ENCODE measurements at regions not wholly inside any gene's neighbourhood (a gene's known extent, or its start where the extent isn't known, plus 50 kb on each side); places are given as distances from the start of the nearest gene placed in this dataset.

GRCh38 chr9:129342591-129343423 lies 164.7 kb upstream of the IER5L start:
- Histone ChIP-seq H3K27me3 (ENCODE audit: control insufficient read depth, insufficient read depth, low read length) (no peaks in the 10 kb centered on the region), H3K9me3 (ENCODE audit: control insufficient read depth, insufficient read depth, low read length) (no peaks in the 10 kb centered on the region), H3K36me3 (ENCODE audit: control insufficient read depth, insufficient read depth, low read length) (no peaks in the 10 kb centered on the region), H3K4me3 (ENCODE audit: low read length) (no peak overlapping the region), H3K27ac (ENCODE audit: low read length) (no peak overlapping the region), H3K4me1 (ENCODE audit: control insufficient read depth, insufficient read depth, low read length) (peaks cover 5% of the 10 kb centered on the region)
- no peak for TF ChIP-seq CTCF (IDR thresholded peaks at IDR 0.05)
- DNase-seq (no peak), ATAC-seq (no peak)
- H3K4me3 Mint-ChIP-seq = no peak overlapping the region
- H3K4me1 Mint-ChIP-seq = no peaks in the 10 kb centered on the region
- H3K36me3 Mint-ChIP-seq = no peaks in the 10 kb centered on the region
- H3K9me3 Mint-ChIP-seq = no peaks in the 10 kb centered on the region
- intact Hi-C loops (cut with micrococcal nuclease) = no loop called here
- H3K27ac Mint-ChIP-seq = no peak overlapping the region
- H3K27me3 Mint-ChIP-seq (ENCODE audit: low read depth in 2 of 2) = peaks cover 0 to 7% of the 10 kb centered on the region in 2 donors
- WGBS (ENCODE audit: insufficient coverage) = 90% methylated on average over 16 of the region's 16 CpGs

- no peak for ATAC-seq
- Histone ChIP-seq H3K27ac (ENCODE audit: low read length) (no peak overlapping the region), H3K4me3 (ENCODE audit: low read length) (no peak overlapping the region), H3K4me1 (ENCODE audit: control insufficient read depth, insufficient read depth, low read length) (peaks cover 10% of the 10 kb centered on the region), H3K27me3 (ENCODE audit: control insufficient read depth, insufficient read depth, low read length) (peaks cover 4% of the 10 kb centered on the region), H3K36me3 (ENCODE audit: control insufficient read depth, insufficient read depth, low read length) (no peaks in the 10 kb centered on the region), H3K9me3 (ENCODE audit: control insufficient read depth, insufficient read depth, low read length) (no peaks in the 10 kb centered on the region)
- intact Hi-C loops (cut with micrococcal nuclease) = no loop called here
- Mint-ChIP-seq H3K9me3 (no peaks in the 10 kb centered on the region), H3K27me3 (ENCODE audit: low read depth in 2 of 2) (peaks cover 0 to 10% of the 10 kb centered on the region in 2 donors), H3K27ac (no peak overlapping the region), H3K36me3 (no peaks in the 10 kb centered on the region), H3K4me1 (peaks cover 0 to under 1% of the 10 kb centered on the region in 2 donors), H3K4me3 (no peak overlapping the region)
- TF ChIP-seq CTCF (IDR thresholded peaks at IDR 0.05) = no peak
- WGBS (ENCODE audit: insufficient coverage) = 93% methylated on average over 8 of the region's 8 CpGs
- no peak for DNase-seq
Observed at GRCh38 chr9:129341987-129342348, 163.9 kb upstream of the IER5L start.

GRCh38 chr9:129341171-129341986 lies 163.3 kb upstream of the IER5L start:
- no peak overlapping the region for H3K27ac Mint-ChIP-seq
- no peak for TF ChIP-seq CTCF (IDR thresholded peaks at IDR 0.05)
- Histone ChIP-seq H3K27me3 (ENCODE audit: control insufficient read depth, insufficient read depth, low read length) (peaks cover 6% of the 10 kb centered on the region), H3K4me1 (ENCODE audit: control insufficient read depth, insufficient read depth, low read length) (peaks cover 10% of the 10 kb centered on the region), H3K36me3 (ENCODE audit: control insufficient read depth, insufficient read depth, low read length) (no peaks in the 10 kb centered on the region), H3K4me3 (ENCODE audit: low read length) (no peak overlapping the region), H3K27ac (ENCODE audit: low read length) (no peak overlapping the region), H3K9me3 (ENCODE audit: control insufficient read depth, insufficient read depth, low read length) (no peaks in the 10 kb centered on the region)
- DNase-seq = no peak
- no peak overlapping the region for H3K4me3 Mint-ChIP-seq
- H3K27me3 Mint-ChIP-seq (ENCODE audit: low read depth in 2 of 2) = peaks cover 0 to 13% of the 10 kb centered on the region in 2 donors
- H3K36me3 Mint-ChIP-seq = no peaks in the 10 kb centered on the region
- H3K4me1 Mint-ChIP-seq = peaks cover 0 to 6% of the 10 kb centered on the region in 2 donors
- no peaks in the 10 kb centered on the region for H3K9me3 Mint-ChIP-seq
- ATAC-seq = no peak
- WGBS (ENCODE audit: insufficient coverage) = 81% methylated on average over 30 of the region's 30 CpGs
- intact Hi-C loops (cut with micrococcal nuclease) = no loop called here

Measured in natural killer cell (primary cell).